SK-N-SH (cell line): ENCODE measurements at regions not wholly inside any gene's neighbourhood (a gene's known extent, or its start where the extent isn't known, plus 50 kb on each side); places are given as distances from the start of the nearest gene placed in this dataset.

Source experiments
- CTCF ChIA-PET: fragments of 300-600, 350-600 bp; formaldehyde crosslinking; extraction: SDS; loops from one replicate; lab custom pipeline; 2021; lab: Yijun Ruan, JAX
- POLR2A ChIA-PET: fragments of 350-600 bp; sonication (Branson Sonifier 250); formaldehyde crosslinking; extraction: SDS; loops from one replicate; lab custom pipeline; 2020; ENCODE audit warnings: antibody characterized with exemption, inconsistent platforms; lab: Yijun Ruan, JAX
- DNase-seq: peaks from one replicate; pipeline ENCODE4 v3.0.0; 2012
- H2AFZ ChIP-seq: fragments of 200-600 bp; sonication (generic); 2 replicates; pipeline ENCODE4 v1.8.1; 2016; ENCODE audit warnings: antibody characterized with exemption, mild to moderate bottlenecking, low read depth
- H3F3A ChIP-seq: fragments of 200-600 bp; sonication (generic); replicated peaks from 2 replicates; pipeline ENCODE3; 2016; ENCODE audit warnings: antibody characterized with exemption, mild to moderate bottlenecking; ENCODE audit not compliant: insufficient read depth
- H3K27ac ChIP-seq, 2 experiments: fragments of 200-500 bp in 1 of 2; fragments of 200-600 bp in 1 of 2; sonication (Bioruptor generic) in 1 of 2; sonication (generic), shearing (Covaris generic) in 1 of 2; 2 replicates each; pipeline versions ENCODE4 v1.5.1 to v1.6.1; 2014 to 2016; ENCODE audit warnings: low read depth in 2 of 2, inconsistent platforms in 1 of 2, low read length in 1 of 2, mild to moderate bottlenecking in 1 of 2, mixed read lengths in 1 of 2
- H3K27me3 ChIP-seq: fragments of 200-600 bp; sonication (generic), shearing (Covaris generic); 2 replicates; pipeline ENCODE4 v1.6.1; 2016; ENCODE audit warnings: mixed run types; ENCODE audit not compliant: insufficient read depth
- H3K36me3 ChIP-seq, 2 experiments: fragments of 200-500 bp in 1 of 2; fragments of 200-600 bp in 1 of 2; sonication (Bioruptor generic) in 1 of 2; sonication (generic) in 1 of 2; replicated peaks in 1 of 2; 2 replicates each; pipeline versions ENCODE3 to v1.5.1; 2014 to 2016; ENCODE audit warnings: low read length in 1 of 2, mild to moderate bottlenecking in 1 of 2; ENCODE audit not compliant: insufficient read depth in 2 of 2, control insufficient read depth in 1 of 2
- H3K4me1 ChIP-seq, 2 experiments: fragments of 200-500 bp in 1 of 2; fragments of 200-600 bp in 1 of 2; sonication (Bioruptor generic) in 1 of 2; sonication (generic), shearing (Covaris generic) in 1 of 2; 2 replicates each; pipeline versions ENCODE4 v1.5.1 to v1.6.1; 2014 to 2016; ENCODE audit warnings: low read depth in 1 of 2, low read length in 1 of 2, mixed run types in 1 of 2; ENCODE audit not compliant: insufficient read depth in 2 of 2, control insufficient read depth in 1 of 2
- H3K4me2 ChIP-seq: fragments of 200-600 bp; sonication (generic), shearing (Covaris generic); 2 replicates; pipeline ENCODE4 v1.6.1; 2017; ENCODE audit warnings: mixed run types
- H3K4me3 ChIP-seq, 2 experiments: fragments of 200-500 bp in 1 of 2; fragments of 200-600 bp in 1 of 2; sonication (Bioruptor generic) in 1 of 2; sonication (generic), shearing (Covaris generic) in 1 of 2; 2 replicates each; pipeline versions ENCODE4 v1.5.1 to v1.8.1; 2014 to 2016; ENCODE audit warnings: low read depth in 2 of 2, inconsistent platforms in 1 of 2, low read length in 1 of 2, mild to moderate bottlenecking in 1 of 2, mixed read lengths in 1 of 2, moderate library complexity in 1 of 2
- H3K79me2 ChIP-seq: fragments of 200-600 bp; sonication (generic); 2 replicates; pipeline ENCODE4 v1.8.1; 2017; ENCODE audit warnings: mild to moderate bottlenecking; ENCODE audit not compliant: insufficient read depth
- H3K9ac ChIP-seq: fragments of 200-600 bp; sonication (generic); 2 replicates; pipeline ENCODE4 v1.6.1; 2017; ENCODE audit warnings: mixed run types
- H3K9me2 ChIP-seq: fragments of 200-600 bp; sonication (generic); 2 replicates; pipeline ENCODE4 v1.6.1; 2017; ENCODE audit warnings: mixed run types
- H3K9me3 ChIP-seq: fragments of 200-600 bp; sonication (generic); 2 replicates; pipeline ENCODE4 v1.6.1; 2017; ENCODE audit warnings: mixed run types, mild to moderate bottlenecking, moderate library complexity
- H4K20me1 ChIP-seq: fragments of 200-600 bp; sonication (generic); 2 replicates; pipeline ENCODE4 v1.6.1; 2017; ENCODE audit warnings: mild to moderate bottlenecking, mixed run types; ENCODE audit not compliant: insufficient read depth
- CHD2 ChIP-seq: fragments of 150-350 bp; IDR thresholded peaks from 2 replicates; pipeline ENCODE4 v1.6.1; 2018; ENCODE audit warnings: low read length; ENCODE audit not compliant: partially characterized antibody
- ELF1 ChIP-seq: IDR thresholded peaks from 2 replicates; pipeline ENCODE4 v1.4.0; 2012
- EZH2phosphoT487 ChIP-seq: fragments of 200-600 bp; sonication (generic); IDR thresholded peaks from 2 replicates; pipeline ENCODE4 v1.6.1; 2017; ENCODE audit warnings: low read depth, mixed run types, mild to moderate bottlenecking, antibody characterized with exemption, moderate library complexity, borderline replicate concordance
- FOSL2 ChIP-seq: IDR thresholded peaks from 2 replicates; pipeline ENCODE4 v1.4.0; 2012; ENCODE audit warnings: low read depth, mild to moderate bottlenecking, moderate library complexity, borderline replicate concordance
- FOXJ3 ChIP-seq: sonication (generic); formaldehyde crosslinking; IDR thresholded peaks from 2 replicates; pipeline ENCODE4 v1.5.1; 2020; ENCODE audit warnings: mild to moderate bottlenecking, missing genetic modification reagents
- GABPA ChIP-seq: IDR thresholded peaks from 2 replicates; pipeline ENCODE4 v1.4.0; 2012; ENCODE audit warnings: low read depth, mild to moderate bottlenecking
- GATA2 ChIP-seq: sonication (generic); formaldehyde crosslinking; IDR thresholded peaks from 2 replicates; pipeline ENCODE4 v1.5.0; 2020; ENCODE audit warnings: mild to moderate bottlenecking, missing genetic modification reagents
- IRF3 ChIP-seq: fragments of 150-350 bp; IDR thresholded peaks from 2 replicates; pipeline ENCODE4 v1.6.1; 2016; ENCODE audit warnings: mild to moderate bottlenecking, low read depth, low read length
- JUND ChIP-seq: IDR thresholded peaks from 2 replicates; pipeline ENCODE4 v1.4.0; 2012
- MEF2A ChIP-seq: IDR thresholded peaks from 2 replicates; pipeline ENCODE4 v1.4.0; 2012; ENCODE audit warnings: low read depth, borderline replicate concordance
- NRF1 ChIP-seq: IDR thresholded peaks from 2 replicates; pipeline ENCODE4 v1.6.1; 2012; ENCODE audit warnings: low read depth, mild to moderate bottlenecking, low read length
- RCOR1 ChIP-seq: fragments of 150-350 bp; IDR thresholded peaks from 2 replicates; pipeline ENCODE4 v1.6.1; 2017; ENCODE audit warnings: antibody characterized with exemption, low read length
- RFX5 ChIP-seq: IDR thresholded peaks from 2 replicates; pipeline ENCODE4 v1.6.1; 2012; ENCODE audit warnings: mild to moderate bottlenecking, improper control_type of control experiment, low read length
- SMC3 ChIP-seq: IDR thresholded peaks from 2 replicates; pipeline ENCODE4 v1.6.1; 2012; ENCODE audit warnings: low read depth, low read length, improper control_type of control experiment
- YY1 ChIP-seq: IDR thresholded peaks from 2 replicates; pipeline ENCODE4 v1.4.0; 2012; ENCODE audit warnings: low read depth, mild to moderate bottlenecking
- ZBTB33 ChIP-seq: IDR thresholded peaks from 2 replicates; pipeline ENCODE4 v1.4.0; 2012; ENCODE audit warnings: low read depth, borderline replicate concordance
- WGBS: methylation state at CpG from one replicate; pipeline ENCODE4 v1.1.6; 2017; ENCODE audit warnings: low lambda C conversion rate; 5-methylcytosine and 5-hydroxymethylcytosine counted together
- TF ChIP-seq, protein P1 (sequence below): fragments of 200-600 bp; sonication (generic); IDR thresholded peaks from 2 replicates; pipeline ENCODE4 v1.6.1; 2017; ENCODE audit warnings: antibody characterized with exemption, mild to moderate bottlenecking, moderate library complexity
- TF ChIP-seq, protein P2 (sequence below): IDR thresholded peaks from 2 replicates; pipeline ENCODE4; 2012

- TF ChIP-seq YY1, result no peak
- no peak for TF ChIP-seq GATA2 (CRISPR knock-in tag)
- TF ChIP-seq GABPA, result no peak
- 0 out of 2 replicates have a peak, but pooled peaks have one; percentile 45 for TF ChIP-seq ZBTB33
- TF ChIP-seq RCOR1, result no peak
- TF ChIP-seq ELF1, result no peak
- TF ChIP-seq RFX5, result no peak
- peak; percentile 71 for TF ChIP-seq JUND
- TF ChIP-seq EZH2phosphoT487, result no peak
- TF ChIP-seq FOXJ3 (CRISPR knock-in tag), result no peak
- no peak for TF ChIP-seq IRF3
- no peak for TF ChIP-seq SMC3
- TF ChIP-seq MEF2A, result peak; percentile 98
- TF ChIP-seq, protein P1, sequence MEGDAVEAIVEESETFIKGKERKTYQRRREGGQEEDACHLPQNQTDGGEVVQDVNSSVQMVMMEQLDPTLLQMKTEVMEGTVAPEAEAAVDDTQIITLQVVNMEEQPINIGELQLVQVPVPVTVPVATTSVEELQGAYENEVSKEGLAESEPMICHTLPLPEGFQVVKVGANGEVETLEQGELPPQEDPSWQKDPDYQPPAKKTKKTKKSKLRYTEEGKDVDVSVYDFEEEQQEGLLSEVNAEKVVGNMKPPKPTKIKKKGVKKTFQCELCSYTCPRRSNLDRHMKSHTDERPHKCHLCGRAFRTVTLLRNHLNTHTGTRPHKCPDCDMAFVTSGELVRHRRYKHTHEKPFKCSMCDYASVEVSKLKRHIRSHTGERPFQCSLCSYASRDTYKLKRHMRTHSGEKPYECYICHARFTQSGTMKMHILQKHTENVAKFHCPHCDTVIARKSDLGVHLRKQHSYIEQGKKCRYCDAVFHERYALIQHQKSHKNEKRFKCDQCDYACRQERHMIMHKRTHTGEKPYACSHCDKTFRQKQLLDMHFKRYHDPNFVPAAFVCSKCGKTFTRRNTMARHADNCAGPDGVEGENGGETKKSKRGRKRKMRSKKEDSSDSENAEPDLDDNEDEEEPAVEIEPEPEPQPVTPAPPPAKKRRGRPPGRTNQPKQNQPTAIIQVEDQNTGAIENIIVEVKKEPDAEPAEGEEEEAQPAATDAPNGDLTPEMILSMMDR, result no peak
Measured at GRCh38 chr1:231106347-231106746, 55.5 kb upstream of the TRIM67 start (continued).

DNA sequence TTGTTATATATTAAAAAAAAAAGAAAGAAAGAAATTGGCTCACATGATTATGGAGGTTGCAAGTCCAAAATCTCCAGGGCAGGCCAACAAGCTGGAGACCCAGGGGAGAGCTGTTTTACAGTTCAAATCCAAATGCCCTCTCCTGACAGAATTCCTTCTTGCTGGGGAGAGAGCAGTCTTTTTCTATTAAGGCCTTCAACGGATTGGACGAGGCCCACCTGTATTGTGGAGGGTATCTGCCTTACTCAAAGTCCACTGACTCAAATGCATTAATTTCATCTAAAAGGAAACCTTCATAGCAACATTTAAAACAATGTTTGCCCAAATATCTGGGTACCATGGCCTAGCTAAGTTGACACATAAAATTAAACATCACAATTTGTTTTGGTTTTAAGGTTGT lies 56.9 kb upstream of the TRIM67 start:
- H3K4me2 ChIP-seq, result no peak overlapping the region
- WGBS, result 84% methylated on average over 2 of the region's 2 CpGs
- ChIA-PET CTCF (no interaction called here), POLR2A (no interaction called here)
- H3K36me3 ChIP-seq, result no peaks in the 10 kb centered on the region
- no peak for TF ChIP-seq CHD2
- TF ChIP-seq, protein P2, sequence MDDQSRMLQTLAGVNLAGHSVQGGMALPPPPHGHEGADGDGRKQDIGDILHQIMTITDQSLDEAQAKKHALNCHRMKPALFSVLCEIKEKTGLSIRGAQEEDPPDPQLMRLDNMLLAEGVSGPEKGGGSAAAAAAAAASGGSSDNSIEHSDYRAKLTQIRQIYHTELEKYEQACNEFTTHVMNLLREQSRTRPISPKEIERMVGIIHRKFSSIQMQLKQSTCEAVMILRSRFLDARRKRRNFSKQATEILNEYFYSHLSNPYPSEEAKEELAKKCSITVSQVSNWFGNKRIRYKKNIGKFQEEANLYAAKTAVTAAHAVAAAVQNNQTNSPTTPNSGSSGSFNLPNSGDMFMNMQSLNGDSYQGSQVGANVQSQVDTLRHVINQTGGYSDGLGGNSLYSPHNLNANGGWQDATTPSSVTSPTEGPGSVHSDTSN, result no peak
- no peak for TF ChIP-seq NRF1
- no peak for TF ChIP-seq MEF2A
- no peak for TF ChIP-seq FOSL2
- H3K27ac ChIP-seq, result no peak overlapping the region
- peaks cover 5 to 17% of the 10 kb centered on the region in 2 experiments; a peak in 3 of 4 replicates for H3K4me1 ChIP-seq
- H4K20me1 ChIP-seq, result no peaks in the 10 kb centered on the region
- H3K79me2 ChIP-seq, result no peaks in the 10 kb centered on the region
- no peaks in the 10 kb centered on the region for H3K9me2 ChIP-seq
- no peaks in the 10 kb centered on the region for H3F3A ChIP-seq
- DNase-seq, result no peak
- no peak overlapping the region for H3K4me3 ChIP-seq
- no peaks in the 10 kb centered on the region for H3K9me3 ChIP-seq
- H3K9ac ChIP-seq, result no peak overlapping the region
- H3K27me3 ChIP-seq, result no peaks in the 10 kb centered on the region; the same call in 1 of the 2 replicates
- no peak overlapping the region for H2AFZ ChIP-seq
